HG03565 (cell line): ENCODE measurements at regions not wholly inside any gene's neighbourhood (a gene's known extent, or its start where the extent isn't known, plus 50 kb on each side); places are given as distances from the start of the nearest gene placed in this dataset.
A peak's percentile ranks its signal among the peaks of the same experiment; 100 is the strongest.

Source experiments
- ATAC-seq: cut with Tn5 transposase; IDR thresholded peaks from one replicate; pipeline ENCODE4 v1.9.1; 2021; ENCODE audit warnings: mild to moderate bottlenecking, moderate library complexity; ENCODE audit not compliant: unreplicated experiment

DNA sequence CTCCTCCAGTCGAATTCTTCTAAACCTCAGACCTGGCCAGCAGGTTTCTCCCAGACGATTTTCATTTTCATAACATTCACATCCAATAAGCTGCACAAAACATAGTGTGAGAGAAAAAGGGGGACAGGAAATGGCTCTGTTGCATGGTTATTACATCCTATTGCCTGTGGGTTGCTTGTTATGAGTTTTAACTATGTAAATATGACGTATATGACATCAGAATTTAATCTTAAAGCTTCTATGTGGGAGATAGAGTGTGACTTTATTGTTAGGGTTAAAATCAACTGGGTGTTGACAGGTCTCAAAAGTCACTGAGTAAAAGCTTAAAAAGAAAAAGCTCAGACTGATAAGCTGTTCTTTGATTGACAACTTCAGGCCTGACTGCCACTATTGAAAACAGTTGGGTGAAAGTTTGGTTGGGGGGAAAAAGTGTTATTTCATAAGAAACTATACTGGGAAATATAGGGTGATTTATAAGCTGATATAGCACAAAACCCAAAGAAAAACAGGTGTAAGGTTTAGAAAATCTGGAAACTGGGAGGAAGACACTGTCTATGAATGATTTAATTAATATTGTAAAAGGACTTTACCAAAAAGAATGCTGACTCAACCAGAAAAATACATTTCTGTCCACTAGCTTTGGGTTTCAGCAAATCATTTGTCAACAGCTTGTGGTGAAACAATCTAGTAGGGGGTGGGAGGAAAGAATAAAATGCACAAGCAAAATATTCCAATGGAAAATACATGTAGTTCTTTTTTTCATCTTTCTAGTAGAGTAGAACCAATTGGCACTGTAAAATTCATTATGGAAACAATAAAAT, 134.1 kb upstream of the CEP162 start:
- ATAC-seq = no peak

DNA sequence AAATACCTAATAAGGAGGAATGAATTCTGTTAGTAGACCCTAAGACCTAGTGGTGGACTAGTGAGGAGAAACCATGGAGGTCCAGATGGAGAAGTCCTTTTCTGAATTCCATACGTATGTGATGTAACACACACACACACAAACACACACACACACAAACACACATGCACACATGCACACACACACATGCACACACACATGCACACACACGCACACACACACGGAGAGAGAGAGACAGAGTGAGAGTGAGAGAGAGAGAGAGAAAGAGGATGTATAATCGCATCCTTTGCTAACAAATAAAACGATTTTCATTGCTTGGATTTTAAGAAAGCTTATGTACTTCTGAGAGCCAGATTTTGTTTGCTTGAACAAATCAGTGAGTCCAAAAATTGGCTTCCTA, 132.6 kb upstream of the CEP162 start:
- ATAC-seq = no peak

DNA sequence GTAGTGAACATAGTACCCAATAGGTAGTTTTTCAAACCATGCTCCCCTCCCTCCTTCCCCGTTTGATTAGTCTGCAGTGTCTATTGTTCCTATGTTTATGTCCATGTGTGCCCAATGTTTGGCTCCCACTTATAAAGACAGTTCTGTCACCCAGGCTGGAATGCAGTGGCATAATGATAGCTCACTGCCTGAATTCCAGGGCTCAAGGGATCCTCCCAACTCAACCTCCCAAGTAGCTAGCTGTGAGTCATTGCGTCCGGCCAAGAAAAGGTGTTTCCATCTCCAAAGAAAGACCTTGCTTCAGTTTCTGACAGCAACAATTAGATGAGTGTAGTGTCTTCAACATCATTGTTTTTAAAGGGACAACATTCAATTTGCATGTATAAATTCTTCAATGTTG, 131.1 kb upstream of the CEP162 start:
- no peak for ATAC-seq

DNA sequence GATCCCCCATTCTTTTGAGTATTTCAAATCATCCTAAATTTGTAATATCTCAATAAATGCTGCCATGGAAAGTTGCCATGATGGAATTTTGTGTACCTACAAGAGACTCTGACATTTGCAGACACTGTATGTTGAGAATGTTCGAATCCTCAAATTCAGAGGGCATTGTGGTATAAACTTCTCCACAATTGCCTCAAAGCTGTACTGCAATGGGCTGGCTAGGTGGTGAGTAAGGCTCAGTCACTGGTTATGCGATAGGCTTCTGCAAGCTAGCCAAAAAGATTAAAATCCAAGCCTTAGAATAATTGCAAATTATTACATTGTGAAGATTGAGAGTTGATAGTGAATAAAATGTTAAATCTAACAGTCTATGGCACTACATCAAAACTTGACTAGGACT, 130.2 kb upstream of the CEP162 start:
- no peak for ATAC-seq

DNA sequence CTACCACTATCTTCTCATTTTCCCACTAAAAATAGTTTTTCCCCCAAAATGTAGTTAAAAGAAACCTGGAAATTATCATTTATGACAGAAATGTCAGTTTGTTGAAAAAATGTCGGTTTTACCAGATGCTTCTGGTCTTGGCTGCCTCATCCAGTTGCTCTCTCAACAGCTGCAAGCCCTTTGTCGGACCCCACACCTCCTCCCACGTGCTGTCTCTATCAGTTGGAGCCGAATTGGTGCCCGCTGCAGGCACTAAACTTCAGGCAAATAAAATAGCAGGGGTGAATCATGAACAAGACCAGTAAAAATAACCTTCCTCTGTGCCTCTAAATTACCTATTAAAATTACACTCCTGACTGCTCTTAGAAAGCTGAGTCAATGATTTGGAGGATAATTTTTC, 129.5 kb upstream of the CEP162 start:
- no peak for ATAC-seq

DNA sequence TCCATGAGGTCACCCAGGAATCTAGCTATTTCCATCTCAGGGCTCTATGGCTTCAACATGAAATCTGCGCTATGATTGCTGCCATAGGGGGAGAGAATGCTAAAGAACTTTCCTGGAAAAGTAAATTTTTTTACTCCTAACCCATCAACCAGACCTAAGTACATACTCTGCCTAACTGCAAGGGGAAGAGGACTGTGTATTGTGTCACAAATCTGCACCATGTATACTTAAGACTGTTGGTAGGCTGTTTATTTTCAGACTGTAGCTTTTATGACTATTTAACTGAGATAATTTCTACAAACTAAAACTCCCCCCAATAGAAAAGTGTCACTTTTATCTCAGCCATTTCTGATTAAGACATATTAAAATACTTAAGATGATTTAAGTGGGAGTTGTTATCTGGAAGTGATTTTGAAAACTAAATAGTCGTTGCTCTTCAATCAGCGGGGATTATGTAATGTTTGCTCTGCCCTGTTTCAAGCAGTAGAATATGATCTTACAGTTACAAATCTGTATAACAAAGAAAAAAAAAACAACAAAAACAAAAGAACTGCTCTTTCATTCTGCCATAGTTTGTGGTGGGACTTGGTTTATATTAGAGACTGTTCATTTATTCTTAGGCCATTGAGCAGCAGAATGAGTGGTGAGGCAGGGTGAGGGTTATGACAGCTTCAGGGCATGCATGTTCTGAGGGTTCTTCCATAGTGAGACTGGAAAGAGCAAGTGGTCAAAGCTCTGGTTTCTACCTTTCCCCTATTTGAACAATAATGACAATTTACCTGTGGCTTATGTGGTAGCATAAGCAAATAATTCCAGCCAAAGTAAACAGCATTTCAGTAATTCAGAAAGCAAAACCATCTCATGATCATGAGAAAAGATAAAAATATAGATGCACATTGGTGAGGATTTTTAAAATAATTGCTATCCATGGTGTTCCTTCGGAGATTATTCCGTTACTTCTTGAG, 126.3 kb upstream of the CEP162 start:
- no peak for ATAC-seq

DNA sequence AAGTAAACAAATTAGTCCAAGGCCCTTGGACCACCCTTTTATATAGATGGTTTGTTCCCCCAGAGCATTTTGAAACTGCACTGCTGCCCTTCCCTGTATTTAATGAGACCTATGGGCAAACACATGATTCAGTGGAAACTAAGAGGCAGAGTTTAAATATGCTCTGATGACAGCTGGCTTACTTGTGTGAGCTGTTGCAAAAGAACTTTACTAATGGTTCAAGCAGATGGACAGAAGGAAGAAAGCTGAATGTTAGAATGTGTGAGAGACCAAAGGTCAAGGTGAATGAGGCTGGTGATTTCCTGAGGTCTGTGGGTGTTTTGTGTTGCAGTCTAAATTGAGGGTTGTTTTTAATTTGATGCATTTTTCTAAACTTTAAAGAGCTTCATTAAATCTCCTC, 123.0 kb upstream of the CEP162 start:
- ATAC-seq = no peak

DNA sequence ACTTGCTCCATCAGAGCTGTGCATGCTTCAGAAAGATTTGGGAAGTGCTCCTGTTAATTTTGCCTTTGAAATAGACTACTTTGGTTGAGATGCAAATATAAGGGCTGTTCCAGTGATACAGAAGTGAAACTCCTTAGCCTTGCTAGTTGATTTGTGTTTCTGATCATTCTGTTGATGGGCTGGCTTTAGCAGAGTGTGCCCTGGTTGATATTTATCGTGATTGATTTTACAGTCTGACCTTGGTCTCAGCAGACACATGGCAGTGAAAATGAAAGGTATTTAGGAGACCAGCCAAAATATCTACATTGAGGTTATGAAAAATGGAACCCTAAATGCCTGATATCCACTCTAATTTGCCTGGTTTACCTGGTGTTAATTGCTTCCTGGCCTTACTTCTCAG, 122.1 kb upstream of the CEP162 start:
- ATAC-seq = no peak

DNA sequence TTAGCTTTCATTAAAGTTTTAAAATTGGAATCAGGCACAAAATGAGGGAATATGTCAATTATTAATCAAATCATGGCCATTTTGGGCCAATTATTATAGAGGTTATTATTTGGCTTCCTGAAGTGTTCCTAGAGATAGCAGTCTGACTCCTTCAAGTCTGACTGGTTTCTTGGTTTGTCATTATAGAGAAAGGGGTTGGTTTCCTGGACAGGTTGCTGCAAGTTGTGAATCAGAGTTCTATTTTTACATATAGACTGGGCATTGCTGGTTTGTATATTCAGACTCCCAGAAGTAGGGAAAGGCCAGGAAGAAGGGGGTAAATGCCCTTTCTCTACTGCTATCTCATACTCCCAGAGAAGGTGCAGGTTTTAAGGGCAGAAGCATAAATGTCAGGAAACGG, 121.4 kb upstream of the CEP162 start:
- no peak for ATAC-seq

DNA sequence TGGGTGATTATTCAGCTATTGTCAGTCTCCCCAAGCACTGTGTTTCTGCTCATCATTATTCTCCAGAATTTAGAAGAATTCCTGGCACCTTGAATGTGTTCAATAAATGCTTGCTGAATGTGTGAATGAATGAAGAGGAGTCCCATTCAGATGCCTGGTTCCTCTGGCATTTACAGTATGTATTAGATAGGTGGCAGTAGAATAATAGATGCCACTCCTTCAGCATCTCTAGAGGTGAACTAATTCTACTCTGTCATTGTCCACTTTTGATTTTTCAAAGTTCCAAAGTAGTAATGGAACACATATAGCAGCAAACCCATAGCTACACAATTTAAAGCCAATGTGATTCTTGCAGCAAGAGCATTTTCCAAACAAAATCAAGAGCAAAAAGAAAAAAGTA, 118.9 kb upstream of the CEP162 start:
- no peak for ATAC-seq

DNA sequence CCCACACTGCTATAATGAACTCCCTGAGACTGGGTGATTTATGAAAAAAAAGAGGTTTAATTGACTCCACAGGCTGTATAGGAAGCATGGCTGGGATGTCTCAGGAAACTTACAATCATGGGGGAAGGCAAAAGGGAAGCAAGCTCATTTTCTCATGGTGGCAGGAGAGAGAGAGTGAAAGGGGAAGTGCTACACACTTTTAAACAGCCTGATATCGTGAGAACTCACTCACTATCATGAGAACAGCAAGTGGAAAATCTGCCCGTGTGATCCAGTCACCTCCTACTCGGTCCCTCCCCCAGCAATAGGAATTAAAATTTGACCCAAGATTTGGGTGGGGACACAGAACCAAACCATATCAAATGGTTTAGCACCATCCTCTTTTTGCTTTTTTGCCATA, 116.6 kb upstream of the CEP162 start:
- ATAC-seq = no peak

DNA sequence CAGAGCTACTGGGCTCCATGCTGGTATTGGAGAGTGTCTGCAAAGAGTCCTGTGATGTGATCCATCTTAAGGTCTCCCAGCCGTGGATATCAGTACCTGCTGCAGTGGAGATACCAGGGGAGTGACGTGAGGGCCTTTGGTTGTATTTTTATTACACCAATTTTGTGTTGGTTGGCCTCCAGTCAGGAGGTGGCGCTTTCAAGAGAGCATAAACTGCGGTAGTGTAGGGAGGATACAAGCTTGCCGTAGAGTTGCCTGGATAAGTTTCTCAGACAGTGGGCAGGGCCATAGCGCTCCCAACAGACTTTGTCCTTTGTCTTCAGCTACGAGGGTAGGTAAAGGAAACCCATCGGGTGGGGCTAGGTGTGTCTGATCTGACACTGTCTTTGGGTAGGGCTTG, 113.0 kb upstream of the CEP162 start:
- ATAC-seq = no peak

DNA sequence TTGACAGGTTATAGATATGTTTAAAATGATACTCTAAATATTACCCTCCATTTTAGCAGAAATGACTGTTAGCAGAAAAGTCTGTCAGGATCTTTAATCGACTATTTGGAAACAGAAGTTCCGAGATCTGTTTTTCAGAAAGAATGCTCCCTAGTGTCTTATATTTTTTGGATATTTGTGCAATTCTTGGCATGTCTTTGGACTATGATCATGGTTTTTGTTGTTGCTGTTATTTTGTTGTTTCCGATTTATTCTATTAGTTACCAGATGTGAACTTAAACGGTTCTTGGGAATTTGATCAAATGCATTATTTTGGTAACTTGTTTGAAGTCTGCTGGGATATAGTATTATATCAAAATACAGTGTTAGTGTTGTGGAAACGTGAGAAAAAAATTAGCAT, 106.4 kb upstream of the CEP162 start:
- ATAC-seq = no peak

DNA sequence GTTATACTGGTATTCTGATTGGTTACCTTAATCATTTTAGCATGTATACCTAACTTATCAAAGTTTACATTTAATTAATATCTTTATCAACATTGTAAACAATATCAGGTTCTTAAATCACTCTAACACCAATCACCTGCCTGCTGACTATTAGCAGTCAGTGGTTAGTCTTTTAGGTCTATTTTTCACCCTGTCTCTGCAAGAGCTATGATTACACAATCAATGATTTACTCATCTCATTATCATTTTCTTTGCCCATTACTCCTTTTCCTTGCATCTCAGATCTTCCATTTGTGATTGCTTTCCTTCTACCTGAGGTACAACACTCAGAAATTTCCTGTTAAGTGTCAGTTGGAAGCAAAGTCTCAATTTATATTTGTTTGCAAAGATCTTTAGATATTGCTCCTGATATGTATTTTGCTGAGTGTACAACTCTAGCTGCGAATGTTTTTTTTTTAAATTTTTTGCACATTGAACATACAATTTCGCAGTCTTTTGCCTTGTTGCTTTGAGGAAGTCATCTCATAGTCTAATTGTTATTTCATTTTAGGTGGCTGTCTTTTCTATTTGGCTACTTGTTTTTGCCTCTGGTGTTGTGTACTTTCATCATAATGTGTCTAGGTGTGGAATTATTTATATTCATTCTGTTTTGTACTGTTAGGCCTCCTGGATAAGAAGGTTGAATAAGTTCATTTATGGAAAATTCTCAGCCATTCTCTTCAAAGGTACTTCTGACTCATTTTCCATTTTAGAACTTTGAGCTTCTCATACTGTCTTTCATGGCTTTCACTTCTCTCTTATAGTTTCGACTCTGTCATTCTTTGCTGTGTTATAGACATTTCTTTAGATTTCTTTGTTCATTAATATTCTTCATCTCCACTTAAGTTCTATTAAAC, 104.9 kb upstream of the CEP162 start:
- peak; percentile 99 for ATAC-seq

DNA sequence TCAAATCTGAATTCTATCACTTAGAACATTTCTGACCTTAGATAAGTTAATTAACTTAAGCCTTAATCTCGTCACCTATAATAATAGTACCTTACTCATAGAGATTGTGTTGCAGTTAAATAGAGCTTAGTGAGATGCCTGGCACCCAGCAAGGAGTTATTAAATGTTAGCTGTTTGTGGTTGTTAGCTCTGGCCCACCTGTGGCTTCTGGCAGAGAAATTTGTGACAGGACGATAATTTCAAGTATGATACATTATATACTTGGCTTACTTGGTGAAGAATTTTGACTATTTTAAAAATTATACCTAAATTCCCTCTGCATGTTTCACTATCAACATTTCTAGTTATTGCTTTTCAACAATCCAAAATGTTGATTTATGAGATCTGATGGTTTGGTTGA, 102.9 kb upstream of the CEP162 start:
- no peak for ATAC-seq

DNA sequence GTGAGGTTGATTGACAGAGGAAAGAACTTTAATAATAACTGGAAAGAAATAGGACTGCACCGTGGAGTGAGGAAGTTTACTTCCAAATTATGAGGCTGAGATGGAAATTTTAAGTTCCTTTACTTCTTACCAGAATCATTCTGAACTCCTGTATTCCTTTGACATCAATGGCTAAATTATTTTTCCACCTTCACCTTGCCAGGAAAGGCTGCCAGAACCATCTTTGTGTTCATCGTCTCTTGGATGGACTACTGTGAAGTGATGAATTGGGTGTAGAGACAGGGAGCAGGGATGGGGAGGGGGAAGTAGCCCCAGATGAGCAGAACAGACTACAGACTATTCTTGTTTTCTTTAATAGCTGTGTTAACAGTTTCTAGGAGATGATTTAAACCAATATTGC, 102.1 kb upstream of the CEP162 start:
- ATAC-seq = no peak

DNA sequence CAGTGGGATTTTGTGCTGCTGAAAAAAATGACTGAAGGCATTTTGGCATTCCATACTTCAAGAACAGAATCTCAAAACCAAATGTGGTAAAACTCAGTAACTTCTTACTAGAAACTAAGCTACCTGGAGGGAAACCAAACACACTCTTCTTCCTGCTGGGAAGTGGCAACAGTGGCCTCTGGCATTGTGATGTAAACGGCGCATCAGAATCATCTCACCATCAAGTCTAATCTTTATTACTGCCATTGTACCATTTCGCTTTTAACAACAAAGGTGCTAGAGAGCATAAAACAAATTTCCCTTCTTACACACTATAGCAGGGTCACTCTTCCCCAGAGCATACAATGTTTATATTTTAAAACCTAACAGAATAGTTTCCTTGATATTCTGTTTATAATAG, 101.6 kb upstream of the CEP162 start:
- ATAC-seq = no peak

DNA sequence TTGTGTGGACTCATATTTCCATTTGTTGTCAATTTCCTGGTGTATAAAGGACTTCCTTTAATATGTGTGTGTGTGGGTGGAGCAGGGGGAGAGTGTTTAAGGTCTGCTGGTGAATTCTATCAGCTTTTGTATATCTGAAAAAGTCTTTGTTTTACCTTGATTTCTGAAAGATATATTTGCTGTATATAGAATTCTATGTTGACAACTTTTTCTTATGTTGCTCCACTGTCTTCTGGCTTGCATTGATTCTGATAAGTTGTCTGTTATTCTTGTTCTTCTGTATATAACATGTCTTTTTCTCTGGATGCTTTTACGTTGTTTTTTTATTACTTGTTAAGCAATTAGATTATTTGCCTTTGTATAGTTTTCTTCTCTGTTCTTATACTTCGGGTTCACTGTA, 90.0 kb upstream of the CEP162 start:
- no peak for ATAC-seq

DNA sequence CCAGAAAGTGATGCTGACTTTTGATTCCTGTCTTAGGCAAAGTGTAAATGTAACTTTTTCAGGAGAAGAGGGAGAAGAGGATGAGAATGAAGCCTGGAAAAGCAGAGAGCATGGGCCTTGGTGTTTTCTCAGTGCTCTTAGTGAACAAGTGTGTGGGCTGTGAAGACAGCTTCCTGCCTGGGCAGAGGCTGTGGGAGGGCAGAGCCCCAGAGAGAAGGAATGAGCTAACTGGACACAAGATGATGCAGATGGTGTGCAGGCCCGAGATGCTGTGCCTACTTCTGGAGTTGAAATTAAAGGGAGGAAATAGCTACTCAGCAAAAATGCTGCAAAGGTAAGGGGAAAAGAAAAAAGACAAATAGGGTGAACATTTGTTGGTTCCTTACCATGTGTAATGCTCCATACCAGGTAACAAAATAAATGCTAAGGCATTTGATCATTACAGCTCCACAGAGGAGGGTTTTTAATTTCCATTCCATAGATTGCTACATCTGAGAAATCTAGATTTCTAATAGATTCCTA, 87.0 kb upstream of the CEP162 start:
- ATAC-seq = no peak

DNA sequence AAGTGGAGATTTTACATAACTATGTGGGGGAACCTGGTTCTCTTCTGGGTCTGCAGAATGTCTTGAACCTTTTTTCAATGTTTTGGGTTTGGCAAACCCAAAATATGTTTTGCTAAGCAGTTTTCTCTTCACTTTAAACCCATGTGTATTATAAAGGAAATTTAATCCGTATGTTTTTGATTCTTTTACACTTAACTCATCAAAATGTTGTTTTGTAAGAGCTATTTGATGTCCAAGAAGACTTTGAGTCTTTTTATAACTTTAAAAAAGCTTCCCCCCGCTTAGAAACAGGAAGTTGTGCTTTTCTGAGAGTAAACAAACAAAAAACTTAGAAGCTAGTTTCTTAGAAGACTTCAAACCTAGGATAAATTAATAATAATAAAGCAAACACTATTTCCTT, 81.9 kb upstream of the CEP162 start:
- ATAC-seq = no peak

DNA sequence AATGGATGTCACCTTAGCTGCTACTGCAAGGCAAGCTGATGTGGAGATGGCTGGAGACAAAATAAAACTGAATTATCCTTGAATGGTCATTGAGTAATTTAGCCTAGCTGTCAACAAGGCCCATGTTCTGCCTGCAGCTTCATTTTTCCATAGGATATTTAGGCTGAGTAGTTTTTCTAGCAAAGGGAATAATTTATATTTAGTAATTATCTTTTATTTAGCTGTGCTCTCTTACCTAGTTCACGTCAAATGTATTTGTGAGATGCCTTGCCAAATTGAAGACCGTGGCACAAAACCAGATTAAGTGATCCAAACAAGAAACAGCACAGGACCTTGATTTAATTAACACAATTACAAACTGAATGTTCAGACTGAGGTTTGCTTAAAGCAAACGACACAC, 77.4 kb upstream of the CEP162 start:
- ATAC-seq = no peak
